ENCODE measurements at regions not wholly inside any gene's neighbourhood (a gene's known extent, or its start where the extent isn't known, plus 50 kb on each side); places are given as distances from the start of the nearest gene placed in this dataset.
"Not testable (repeated sequence)": the region's sequence is repeated elsewhere in the genome, so short reads cannot be mapped to it uniquely, and the experiment has no call there.

- TF ChIP-seq CTCF, POLR2A (IDR thresholded peaks at IDR 0.05): not testable (repeated sequence)
Measured at GRCh38 chr15:20303248-20304171, 238.1 kb downstream of the GOLGA6L6 start.
